HG03139 (cell line): ENCODE measurements at regions not wholly inside any gene's neighbourhood (a gene's known extent, or its start where the extent isn't known, plus 50 kb on each side); places are given as distances from the start of the nearest gene placed in this dataset.
"Not testable (repeated sequence)": the region's sequence is repeated elsewhere in the genome, so short reads cannot be mapped to it uniquely, and the experiment has no call there.

Source experiments
- ATAC-seq: cut with Tn5 transposase; IDR thresholded peaks from one replicate; pipeline ENCODE4 v1.9.1; 2021; ENCODE audit not compliant: unreplicated experiment

DNA sequence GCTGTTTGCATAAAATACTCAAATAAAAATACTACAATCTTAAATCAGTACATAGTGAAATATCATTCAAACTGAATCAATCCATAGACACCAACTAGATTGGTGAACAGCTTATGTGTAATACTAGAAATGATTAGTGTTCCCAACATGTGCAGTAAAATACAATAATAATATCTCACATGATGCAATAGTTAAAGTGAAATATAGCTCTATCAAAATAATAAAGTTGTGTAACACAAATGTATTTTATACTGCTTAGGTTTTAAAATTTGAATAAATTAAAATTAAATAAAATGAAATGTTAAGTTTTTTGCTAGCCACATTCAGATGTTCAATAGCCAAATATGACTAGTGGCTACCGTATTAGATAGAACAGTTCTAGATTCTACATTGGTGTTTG, 714.1 kb downstream of the ZNF385D start:
- no peak for ATAC-seq

DNA sequence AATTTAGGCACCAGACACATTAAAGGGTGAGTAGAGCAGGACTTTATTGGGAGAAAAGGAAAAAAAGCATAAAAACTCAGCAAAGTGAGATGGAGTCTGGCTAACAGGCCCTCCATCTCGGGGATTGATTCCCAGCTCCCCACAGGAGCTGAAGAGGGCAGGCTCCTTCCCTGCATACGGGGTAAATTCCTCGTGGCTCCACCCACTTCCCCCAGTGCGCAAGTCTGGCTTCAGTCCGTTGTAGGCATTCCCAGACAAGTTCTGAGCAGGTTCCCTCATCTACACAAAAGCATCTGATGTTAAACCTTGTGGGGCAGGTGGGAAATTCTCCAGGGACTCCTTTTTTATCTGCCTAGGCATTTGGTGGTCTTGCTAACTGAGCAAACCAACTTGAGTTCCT, 722.6 kb downstream of the ZNF385D start:
- no peak for ATAC-seq

DNA sequence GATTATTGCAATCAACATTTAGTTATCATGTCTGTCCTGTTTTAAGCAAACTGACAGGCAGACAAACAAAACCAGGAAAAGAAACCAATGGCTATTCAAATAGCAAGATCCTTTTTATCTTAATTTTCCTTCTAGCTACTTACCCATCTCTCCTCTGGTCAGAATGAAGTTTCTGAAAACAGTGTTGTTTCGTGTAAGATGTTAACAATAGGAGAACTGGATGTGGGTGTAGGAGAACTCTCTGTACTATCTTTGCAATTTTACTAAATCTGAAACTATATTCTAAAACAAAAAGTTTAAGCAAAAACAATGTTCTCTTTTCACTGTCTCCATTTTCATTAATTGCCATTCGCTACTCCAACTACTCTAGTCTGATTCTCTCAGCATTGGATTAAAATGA, 726.4 kb downstream of the ZNF385D start:
- no peak for ATAC-seq

DNA sequence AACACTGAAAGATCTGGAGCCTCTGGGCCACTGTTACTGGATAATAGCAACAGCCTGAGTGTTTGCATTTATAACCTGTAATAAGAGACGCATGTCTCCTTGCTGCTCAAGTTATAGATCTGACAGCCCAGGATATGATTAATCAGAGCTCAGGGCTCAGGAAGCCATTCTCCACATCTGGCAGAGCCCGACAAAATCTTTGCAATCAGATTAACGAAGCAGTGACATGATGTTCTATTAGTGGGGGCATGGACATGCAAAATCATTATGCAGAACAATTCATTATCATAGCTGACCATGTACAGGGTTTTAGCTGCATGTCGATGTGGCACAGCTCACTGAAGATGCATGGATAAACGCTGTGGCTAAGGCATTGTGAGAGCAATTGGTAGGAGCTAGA, 730.3 kb downstream of the ZNF385D start:
- ATAC-seq, result no peak

DNA sequence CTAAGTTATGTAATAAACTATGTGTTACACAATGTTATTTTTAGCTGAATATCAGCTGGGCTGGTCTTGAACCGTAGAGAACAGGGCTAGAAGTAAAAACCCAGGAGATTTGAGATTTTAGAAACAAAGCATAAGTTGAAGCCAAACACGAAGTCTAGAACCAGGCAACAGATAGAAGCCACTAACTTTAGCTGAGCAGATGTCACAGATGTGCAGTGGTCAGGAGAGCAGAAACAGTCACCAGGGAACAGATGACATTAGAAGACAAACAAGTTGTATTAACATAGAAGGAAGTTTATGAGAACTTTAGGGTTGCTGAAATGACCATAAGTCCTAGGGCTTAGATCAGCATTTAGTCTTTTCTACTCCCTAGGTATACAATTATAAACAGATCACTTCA, 731.0 kb downstream of the ZNF385D start:
- no peak for ATAC-seq

DNA sequence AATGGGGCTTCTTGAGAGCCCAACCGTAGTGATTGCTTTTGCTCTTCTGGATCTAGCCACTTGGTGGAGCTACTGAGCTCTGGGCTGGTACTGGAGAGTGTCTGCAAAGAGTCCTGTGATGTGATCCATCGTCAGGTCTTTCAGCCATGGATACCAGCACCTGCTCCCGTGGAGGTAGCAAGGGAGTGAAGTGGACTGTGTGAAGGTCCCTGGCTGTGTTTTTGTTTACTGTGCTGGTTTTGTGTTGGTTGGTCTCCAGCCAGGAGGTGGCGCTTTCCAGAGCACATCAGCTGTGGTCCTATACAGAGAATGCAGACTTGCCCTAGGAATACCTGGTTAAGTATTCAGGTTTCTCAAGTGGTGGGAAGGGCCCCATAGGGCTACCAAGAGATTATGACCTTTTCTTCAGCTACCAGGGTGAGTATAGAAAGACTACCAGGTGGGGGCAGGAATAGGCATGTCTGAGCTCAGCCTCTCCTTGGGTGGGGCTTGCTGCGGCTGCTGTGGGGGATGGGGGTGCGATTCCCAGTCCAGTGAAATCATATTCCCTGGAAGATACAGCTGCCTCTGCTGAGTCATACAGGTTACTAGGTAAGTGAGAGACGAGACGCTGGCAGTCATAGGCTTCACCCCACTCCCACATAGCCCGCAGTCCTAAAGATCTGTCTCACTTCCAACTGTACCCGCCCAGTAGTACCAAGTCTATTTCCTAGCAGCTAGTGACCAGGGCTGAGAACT, 733.7 kb downstream of the ZNF385D start:
- ATAC-seq, result no peak

DNA sequence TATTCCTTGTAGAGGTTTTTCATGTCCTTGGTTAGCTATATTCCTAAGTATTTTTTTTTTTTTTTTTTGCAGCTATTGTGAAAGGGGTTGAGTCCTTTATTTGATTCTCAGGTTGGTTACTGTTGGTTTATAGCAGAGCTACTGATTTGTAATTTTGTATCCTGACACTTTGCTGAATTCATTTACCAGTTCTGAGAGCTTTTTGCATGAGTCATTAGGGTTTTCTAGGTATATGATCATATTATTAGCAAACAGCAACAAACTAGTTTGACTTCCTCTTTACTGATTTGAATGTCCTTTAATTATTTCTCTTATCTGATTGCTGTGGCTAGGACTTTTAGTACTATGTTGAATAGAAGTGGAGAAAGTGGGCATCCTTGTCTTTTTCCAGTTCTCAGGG, 737.4 kb downstream of the ZNF385D start:
- no peak for ATAC-seq

DNA sequence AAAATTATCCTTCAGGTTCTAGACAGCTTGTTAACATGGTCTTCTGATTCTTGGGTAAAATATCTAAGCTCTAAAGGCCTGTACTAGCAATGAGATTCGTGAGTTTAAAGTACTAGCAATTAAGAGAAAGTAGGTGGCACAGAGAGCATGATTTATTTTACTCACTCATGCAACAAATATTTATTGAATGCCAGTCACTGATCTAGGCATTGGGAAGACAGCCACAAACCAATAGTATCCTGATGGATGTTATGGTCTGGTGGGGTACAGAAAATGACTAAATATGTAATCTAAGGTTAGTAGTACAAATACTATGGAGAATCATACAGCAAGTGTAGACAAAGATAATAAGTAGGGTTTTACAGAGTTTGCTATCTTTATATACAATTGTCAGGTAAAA, 751.3 kb downstream of the ZNF385D start:
- no peak for ATAC-seq

DNA sequence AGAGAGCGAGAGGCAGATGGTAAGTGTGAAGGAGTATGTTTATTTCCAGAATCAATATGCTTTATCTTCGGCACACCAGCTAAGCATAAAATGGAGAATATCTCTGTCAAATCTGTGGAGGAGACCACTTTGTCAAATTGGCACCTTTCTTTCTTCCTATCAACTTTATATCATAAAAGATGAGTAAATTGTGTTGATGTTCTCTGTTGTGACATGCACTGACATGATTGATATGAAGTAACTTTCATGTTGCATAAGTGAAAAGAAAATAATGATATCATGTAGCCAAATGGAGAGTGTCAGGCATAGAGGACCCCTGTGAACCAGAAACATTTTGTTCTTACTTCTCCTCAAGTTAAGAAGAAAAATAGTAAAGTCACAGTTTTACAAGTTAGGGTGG, 753.8 kb downstream of the ZNF385D start:
- ATAC-seq, result no peak

DNA sequence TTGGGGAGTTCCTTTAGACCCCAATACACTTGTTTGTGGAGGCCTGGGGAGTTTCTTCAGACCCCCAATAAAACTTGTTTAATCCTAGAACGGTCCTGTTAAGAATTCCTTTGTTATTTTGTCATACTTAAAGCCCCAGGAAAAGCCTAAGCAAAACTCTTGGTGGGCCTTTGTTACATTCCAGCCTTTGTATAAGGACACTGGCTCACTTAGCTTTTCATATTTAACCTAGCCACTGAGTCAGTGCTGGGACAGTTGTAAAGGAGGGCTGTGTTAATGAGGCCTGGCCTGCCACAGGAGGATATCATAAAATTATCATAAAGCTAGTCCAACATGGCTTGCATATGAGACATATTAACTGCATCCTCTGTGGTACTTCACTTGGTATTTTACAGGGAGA, 760.1 kb downstream of the ZNF385D start:
- no peak for ATAC-seq

DNA sequence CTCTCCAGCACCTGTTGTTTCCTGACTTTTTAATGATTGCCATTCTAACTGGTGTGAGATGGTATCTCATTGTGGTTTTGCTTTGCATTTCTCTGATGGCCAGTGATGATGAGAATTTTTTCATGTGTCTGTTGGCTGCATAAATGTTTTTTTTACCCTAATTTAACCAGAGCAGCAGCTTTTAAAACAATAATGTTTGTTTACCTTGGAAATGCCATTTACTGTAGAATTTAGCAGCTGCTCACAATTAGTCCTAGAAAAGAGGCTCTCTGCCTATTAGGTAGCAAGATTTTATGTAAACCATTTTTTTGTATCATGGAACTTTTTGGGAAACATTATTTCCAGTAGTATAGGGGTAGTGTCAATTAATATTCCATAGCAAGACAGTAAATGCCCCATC, 761.4 kb downstream of the ZNF385D start:
- not testable (repeated sequence) for ATAC-seq

DNA sequence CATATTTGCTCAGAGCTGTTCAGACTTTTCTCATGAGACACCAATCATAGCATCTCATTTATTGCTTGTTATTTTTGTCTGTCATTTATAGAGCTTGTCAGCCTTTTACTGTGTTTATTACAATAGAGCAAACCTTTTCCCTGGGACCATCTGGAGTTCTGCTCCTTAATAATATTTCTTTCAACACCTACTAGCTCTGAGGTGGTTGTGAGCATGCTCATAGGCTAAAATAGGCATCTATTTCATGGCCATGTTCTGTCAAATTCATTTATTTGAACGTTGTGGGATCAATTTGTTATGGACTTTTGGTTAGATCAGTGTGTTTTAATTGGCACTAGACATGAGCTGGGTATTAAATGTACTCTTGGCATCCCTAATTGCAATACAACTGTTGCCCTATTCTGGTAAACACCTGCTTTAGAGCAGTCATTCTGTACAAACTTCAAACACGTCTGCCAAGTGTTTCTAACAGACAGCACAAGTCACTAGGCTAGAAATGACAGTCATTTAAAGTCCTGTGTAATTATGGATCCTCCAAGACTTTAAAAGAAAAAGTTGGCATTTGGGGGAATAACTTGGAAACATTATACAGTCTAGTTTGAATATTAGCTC, 766.3 kb downstream of the ZNF385D start:
- ATAC-seq, result no peak

DNA sequence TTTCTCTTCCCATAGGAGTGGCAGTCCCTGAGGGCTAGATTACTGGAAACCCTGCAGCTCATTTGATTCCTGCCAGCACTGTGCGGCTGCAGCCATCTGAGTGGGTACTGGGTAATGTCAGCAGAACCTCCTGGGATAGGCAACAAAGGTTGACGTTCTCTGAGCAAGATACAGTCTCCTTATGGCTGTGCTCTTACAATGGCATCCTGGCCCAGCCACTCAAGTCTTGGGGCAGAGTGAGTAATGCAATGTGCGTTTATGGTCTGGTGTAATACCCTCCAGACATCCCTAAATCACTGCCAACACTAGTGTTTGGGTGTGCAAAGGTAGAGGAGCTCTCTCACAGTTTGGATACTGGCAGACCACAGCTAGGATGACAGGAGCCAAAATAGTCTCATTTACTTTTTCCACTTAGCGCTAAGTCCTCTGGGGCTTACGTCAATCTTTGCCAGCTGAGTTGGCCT, 775.8 kb downstream of the ZNF385D start:
- no peak for ATAC-seq

DNA sequence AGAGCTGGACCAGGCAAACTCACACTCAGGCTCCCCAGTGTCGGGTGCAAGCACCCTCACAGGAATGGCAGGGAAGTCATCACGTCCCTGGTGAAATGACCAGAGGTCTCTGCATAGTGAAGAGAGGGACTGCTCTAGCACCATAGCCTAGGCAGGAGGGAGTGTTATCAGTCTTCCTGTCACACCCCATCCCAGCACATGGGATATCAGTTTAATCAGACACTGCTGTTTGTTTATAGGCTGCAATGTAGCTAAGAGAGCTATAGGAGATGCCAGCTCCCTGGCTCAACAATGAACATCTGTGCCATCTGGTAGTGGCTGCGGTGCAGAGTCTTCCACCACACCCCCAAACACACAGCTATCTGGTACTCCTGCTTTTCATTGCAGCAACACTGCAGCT, 776.6 kb downstream of the ZNF385D start:
- ATAC-seq, result no peak

DNA sequence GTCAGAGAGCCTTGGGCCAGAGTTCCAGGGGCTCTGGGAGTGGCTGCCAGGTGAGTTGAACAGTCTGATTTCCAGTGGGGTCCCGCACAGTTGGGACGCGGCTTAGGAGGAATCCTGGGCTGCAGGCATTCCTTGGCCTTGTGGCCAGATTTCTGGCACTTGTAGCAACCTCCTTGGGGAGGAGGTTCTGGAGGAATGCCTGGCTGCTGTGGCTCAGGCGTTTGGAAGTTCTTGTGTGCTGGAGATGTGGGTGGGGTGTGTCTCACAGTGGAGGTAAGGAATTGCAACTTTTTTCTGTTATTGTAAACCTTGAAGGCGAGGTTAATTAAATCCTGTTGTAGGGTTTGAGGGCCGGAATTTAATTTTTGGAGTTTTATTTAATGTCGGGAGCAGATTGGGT, 780.2 kb downstream of the ZNF385D start:
- not testable (repeated sequence) for ATAC-seq

DNA sequence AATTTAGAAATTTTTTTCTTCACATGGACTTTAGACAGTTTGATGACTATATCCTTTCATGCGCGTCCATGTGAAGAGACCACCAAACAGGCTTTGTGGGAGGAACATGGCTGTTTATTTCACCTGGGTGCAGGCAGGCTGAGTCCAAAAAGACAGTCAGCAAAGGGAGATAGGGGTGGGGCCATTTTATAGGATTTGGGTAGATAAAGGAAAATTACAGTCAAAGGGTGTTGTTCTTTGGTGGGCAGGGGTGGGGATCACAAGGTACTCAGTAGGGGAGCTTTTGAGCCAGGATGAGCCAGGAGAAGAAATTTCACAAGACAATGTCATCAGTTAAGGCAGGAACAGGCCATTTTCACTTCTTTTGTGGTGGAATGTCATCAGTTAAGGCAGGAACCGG, 781.5 kb upstream of the SGO1 start:
- not testable (repeated sequence) for ATAC-seq

DNA sequence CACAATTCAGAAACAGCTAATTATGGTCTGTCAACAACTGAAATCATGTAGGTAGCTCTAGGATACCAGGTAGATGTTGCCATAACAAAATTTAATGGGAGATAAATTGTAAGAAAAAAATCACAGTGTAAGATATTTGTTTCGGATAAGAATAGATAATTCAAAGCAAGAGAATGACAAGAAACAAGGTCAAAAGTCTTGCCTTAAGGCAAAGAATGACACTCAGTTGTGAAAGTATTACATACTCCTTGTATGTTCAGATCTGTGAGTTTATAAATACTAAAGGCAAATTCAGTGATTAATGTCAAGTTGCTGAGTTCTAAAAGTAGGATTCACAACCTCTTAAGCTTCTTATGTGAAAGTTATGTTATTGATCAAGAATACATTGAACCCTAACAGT, 772.2 kb upstream of the SGO1 start:
- no peak for ATAC-seq

DNA sequence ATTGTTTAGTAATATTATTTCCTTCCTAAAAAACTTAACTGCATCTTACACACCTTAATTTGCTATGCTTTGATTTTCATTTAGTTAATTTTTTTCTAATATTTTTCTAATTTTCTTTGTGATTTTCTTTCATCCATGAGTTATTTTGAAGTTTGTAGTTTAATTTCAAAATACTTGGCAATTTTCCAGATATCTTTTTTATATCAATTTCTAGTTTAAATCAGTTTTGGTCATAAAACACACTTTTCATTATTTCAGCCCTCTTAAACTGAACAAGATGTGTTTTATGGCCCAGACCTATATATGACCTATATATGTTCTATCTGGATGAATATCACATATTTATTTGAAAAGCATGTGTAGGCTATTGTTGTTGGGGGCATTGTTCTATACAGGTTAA, 759.9 kb upstream of the SGO1 start:
- no peak for ATAC-seq

DNA sequence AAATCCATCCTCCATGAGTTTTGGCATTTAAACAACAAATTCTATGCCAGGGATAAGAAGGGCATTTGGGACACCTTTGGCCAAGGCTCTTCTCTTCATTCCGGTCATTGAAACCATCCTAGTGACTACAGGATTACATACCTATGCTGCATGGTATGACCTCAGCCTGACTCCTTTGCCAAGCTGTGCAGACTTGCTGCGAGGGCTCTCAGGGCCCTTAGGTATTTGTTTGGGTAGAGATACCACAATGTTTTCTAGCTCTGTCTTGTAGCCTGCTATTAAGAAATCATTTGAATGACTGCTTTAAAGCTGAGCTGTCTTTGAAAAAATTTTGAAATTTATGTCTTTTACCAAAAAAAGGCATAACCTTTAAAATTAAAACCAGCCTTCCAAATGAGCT, 749.8 kb upstream of the SGO1 start:
- ATAC-seq, result no peak

DNA sequence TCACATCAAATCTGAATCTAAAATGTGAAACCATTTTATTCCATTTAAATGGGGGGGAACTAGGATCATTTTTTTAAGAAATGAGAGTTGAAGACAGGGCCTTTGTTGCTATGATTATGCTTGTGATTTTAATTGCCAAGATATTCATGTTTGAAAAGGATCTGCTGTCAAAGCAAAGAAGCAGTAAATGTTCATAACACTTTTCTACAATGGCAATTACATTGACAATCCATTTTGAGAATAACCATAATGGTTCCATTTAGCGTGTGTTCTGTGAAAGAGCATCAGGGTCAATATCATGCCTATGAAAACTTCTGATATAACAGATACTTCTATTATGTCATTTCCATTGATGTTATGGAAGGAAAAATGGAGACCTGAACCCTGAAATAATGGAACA, 745.8 kb upstream of the SGO1 start:
- no peak for ATAC-seq

DNA sequence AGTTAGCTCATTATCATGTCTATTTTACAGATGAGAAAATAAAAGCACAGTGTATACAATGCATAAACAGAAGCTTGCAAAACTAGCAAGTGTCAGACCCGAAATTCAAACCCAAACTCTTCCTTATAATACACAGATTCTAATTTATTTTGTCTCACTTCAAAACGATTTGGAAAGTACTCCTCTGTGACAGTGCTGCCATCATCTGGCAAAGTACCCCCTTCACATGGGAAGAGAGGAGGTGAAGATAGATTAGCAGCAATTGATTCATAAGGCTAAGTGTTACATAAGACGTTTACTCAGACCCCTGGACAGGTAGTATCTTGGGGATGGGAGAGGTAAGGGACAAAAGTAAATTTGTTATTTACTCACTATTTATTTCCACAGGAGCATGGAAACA, 744.0 kb upstream of the SGO1 start:
- no peak for ATAC-seq

DNA sequence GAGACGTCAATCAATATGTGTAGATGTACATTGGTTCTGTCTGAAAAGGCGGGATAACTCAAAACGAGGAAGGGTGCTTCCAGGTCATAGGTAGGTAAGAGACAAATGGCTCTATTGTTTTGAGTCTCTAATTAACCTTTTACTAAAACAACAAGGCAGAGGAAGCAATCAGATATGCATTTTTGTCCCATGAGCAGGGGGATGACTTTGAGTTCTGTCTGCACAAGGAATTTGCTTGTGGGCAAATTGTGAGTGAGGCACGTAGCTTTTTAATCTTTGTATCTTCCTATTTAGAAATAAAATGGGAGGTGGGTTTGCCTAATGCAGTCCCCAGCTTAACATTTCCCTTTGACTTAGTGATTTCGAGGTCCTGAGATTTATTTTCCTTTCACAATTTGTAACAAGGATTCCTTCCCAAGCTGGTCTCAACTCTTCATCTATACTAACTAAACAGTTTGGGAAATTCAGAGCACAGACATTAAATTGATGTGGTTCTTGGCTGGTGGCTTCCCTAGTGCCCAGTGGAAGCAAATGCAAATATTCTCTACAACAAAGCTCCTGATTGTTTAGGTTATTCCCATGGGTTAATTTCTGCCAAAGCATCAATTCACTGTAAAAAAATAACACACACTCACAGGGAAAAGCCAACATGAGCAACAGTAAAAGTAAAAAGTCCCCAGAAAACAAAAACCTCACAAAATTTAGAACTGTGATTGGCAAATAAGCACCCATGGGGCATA, 738.8 kb upstream of the SGO1 start:
- ATAC-seq, result no peak
